GM19043 (cell line): ENCODE measurements at regions not wholly inside any gene's neighbourhood (a gene's known extent, or its start where the extent isn't known, plus 50 kb on each side); places are given as distances from the start of the nearest gene placed in this dataset.
"Not testable (repeated sequence)": the region's sequence is repeated elsewhere in the genome, so short reads cannot be mapped to it uniquely, and the experiment has no call there.

Source experiments
- ATAC-seq: cut with Tn5 transposase; IDR thresholded peaks from one replicate; pipeline ENCODE4 v1.9.1; 2021; ENCODE audit warnings: low read depth; ENCODE audit not compliant: unreplicated experiment

- ATAC-seq, result no peak
Measured at GRCh38 chr14:86391085-86391484, 861.1 kb downstream of the FLRT2 start.

GRCh38 chr14:86388216-86388615 is 858.3 kb downstream of the FLRT2 start:
- ATAC-seq, result no peak

- ATAC-seq, result no peak
Measured at GRCh38 chr14:86373886-86374285, 843.9 kb downstream of the FLRT2 start.

- ATAC-seq, result no peak
Measured at GRCh38 chr14:86372402-86372801, 842.5 kb downstream of the FLRT2 start.

- ATAC-seq, result no peak
Measured at GRCh38 chr14:86364634-86365033, 834.7 kb downstream of the FLRT2 start.

- ATAC-seq, result no peak
Measured at GRCh38 chr14:86363576-86363975, 833.6 kb downstream of the FLRT2 start.

- no peak for ATAC-seq
Measured at GRCh38 chr14:86363047-86363446, 833.1 kb downstream of the FLRT2 start.

- no peak for ATAC-seq
Measured at GRCh38 chr14:86357876-86358275, 827.9 kb downstream of the FLRT2 start.

GRCh38 chr14:86357119-86357518 is 827.2 kb downstream of the FLRT2 start:
- no peak for ATAC-seq

- no peak for ATAC-seq
Measured at GRCh38 chr14:86346818-86347384, 817.0 kb downstream of the FLRT2 start.

GRCh38 chr14:86334355-86334754 is 804.4 kb downstream of the FLRT2 start:
- ATAC-seq, result no peak

GRCh38 chr14:86333493-86333892 is 803.5 kb downstream of the FLRT2 start:
- no peak for ATAC-seq

- no peak for ATAC-seq
Measured at GRCh38 chr14:86331341-86331740, 801.4 kb downstream of the FLRT2 start.

- no peak for ATAC-seq
Measured at GRCh38 chr14:86321151-86321550, 791.2 kb downstream of the FLRT2 start.

- not testable (repeated sequence) for ATAC-seq
Measured at GRCh38 chr14:86312154-86312665, 782.3 kb downstream of the FLRT2 start.

GRCh38 chr14:86311151-86311550 is 781.2 kb downstream of the FLRT2 start:
- no peak for ATAC-seq

- ATAC-seq, result no peak
Measured at GRCh38 chr14:86310611-86311010, 780.7 kb downstream of the FLRT2 start.

GRCh38 chr14:86310148-86310547 is 780.2 kb downstream of the FLRT2 start:
- ATAC-seq, result no peak

- ATAC-seq, result no peak
Measured at GRCh38 chr14:86305058-86305457, 775.1 kb downstream of the FLRT2 start.

- ATAC-seq, result no peak
Measured at GRCh38 chr14:86299994-86300393, 770.0 kb downstream of the FLRT2 start.

GRCh38 chr14:86296173-86296572 is 766.2 kb downstream of the FLRT2 start:
- ATAC-seq, result no peak

- no peak for ATAC-seq
Measured at GRCh38 chr14:86288336-86288735, 758.4 kb downstream of the FLRT2 start.

GRCh38 chr14:86279405-86279804 is 749.5 kb downstream of the FLRT2 start:
- ATAC-seq, result no peak
